ENCODE measurements at regions not wholly inside any gene's neighbourhood (a gene's known extent, or its start where the extent isn't known, plus 50 kb on each side); places are given as distances from the start of the nearest gene placed in this dataset.
"Not testable (repeated sequence)": the region's sequence is repeated elsewhere in the genome, so short reads cannot be mapped to it uniquely, and the experiment has no call there.

- no peaks in the 10 kb centered on the region for H3K36me3 ChIP-seq (ENCODE audit: control insufficient read depth, insufficient read depth, low read length)
- no peaks in the 10 kb centered on the region for H3K9me3 ChIP-seq (ENCODE audit: control insufficient read depth, low read length)
- H3K4me3 ChIP-seq (ENCODE audit: insufficient read depth, low read depth, low read length, poor library complexity, severe bottlenecking) = no peak overlapping the region
- H3K4me1 ChIP-seq (ENCODE audit: control insufficient read depth, insufficient read depth, low read length, poor library complexity, severe bottlenecking) = no peaks in the 10 kb centered on the region
- H3K27ac ChIP-seq (ENCODE audit: insufficient read depth, low read length, poor library complexity, severe bottlenecking) = no peak overlapping the region
- no peaks in the 10 kb centered on the region for H3K27me3 ChIP-seq (replicated peaks; ENCODE audit: control insufficient read depth, insufficient read depth, low read length, poor library complexity, severe bottlenecking)
- no peak for DNase-seq
Measured at GRCh38 chr5:62100201-62100600, 205.8 kb upstream of the KIF2A start.

GRCh38 chr5:62103863-62104262, 202.1 kb upstream of the KIF2A start:
- H3K4me1 ChIP-seq (ENCODE audit: control insufficient read depth, insufficient read depth, low read length, poor library complexity, severe bottlenecking); H3K36me3 ChIP-seq (ENCODE audit: control insufficient read depth, insufficient read depth, low read length); H3K9me3 ChIP-seq (ENCODE audit: control insufficient read depth, low read length); H3K27me3 ChIP-seq (replicated peaks; ENCODE audit: control insufficient read depth, insufficient read depth, low read length, poor library complexity, severe bottlenecking); DNase-seq; H3K4me3 ChIP-seq (ENCODE audit: insufficient read depth, low read depth, low read length, poor library complexity, severe bottlenecking); H3K27ac ChIP-seq (ENCODE audit: insufficient read depth, low read length, poor library complexity, severe bottlenecking): not testable (repeated sequence)

- no peak overlapping the region for H3K27ac ChIP-seq (ENCODE audit: insufficient read depth, low read length, poor library complexity, severe bottlenecking)
- no peaks in the 10 kb centered on the region for H3K4me1 ChIP-seq (ENCODE audit: control insufficient read depth, insufficient read depth, low read length, poor library complexity, severe bottlenecking)
- H3K36me3 ChIP-seq (ENCODE audit: control insufficient read depth, insufficient read depth, low read length) = no peaks in the 10 kb centered on the region
- no peak overlapping the region for H3K4me3 ChIP-seq (ENCODE audit: insufficient read depth, low read depth, low read length, poor library complexity, severe bottlenecking)
- no peak for DNase-seq
- no peaks in the 10 kb centered on the region for H3K9me3 ChIP-seq (ENCODE audit: control insufficient read depth, low read length)
- no peaks in the 10 kb centered on the region for H3K27me3 ChIP-seq (replicated peaks; ENCODE audit: control insufficient read depth, insufficient read depth, low read length, poor library complexity, severe bottlenecking)
Measured at GRCh38 chr5:62111428-62111827, 194.6 kb upstream of the KIF2A start.

- H3K4me3 ChIP-seq (ENCODE audit: insufficient read depth, low read depth, low read length, poor library complexity, severe bottlenecking) = no peak overlapping the region
- no peak overlapping the region for H3K27ac ChIP-seq (ENCODE audit: insufficient read depth, low read length, poor library complexity, severe bottlenecking)
- H3K27me3 ChIP-seq (replicated peaks; ENCODE audit: control insufficient read depth, insufficient read depth, low read length, poor library complexity, severe bottlenecking) = no peaks in the 10 kb centered on the region
- no peaks in the 10 kb centered on the region for H3K4me1 ChIP-seq (ENCODE audit: control insufficient read depth, insufficient read depth, low read length, poor library complexity, severe bottlenecking)
- DNase-seq = no peak
- H3K9me3 ChIP-seq (ENCODE audit: control insufficient read depth, low read length) = no peaks in the 10 kb centered on the region
- no peaks in the 10 kb centered on the region for H3K36me3 ChIP-seq (ENCODE audit: control insufficient read depth, insufficient read depth, low read length)
Measured at GRCh38 chr5:62112689-62113228, 193.2 kb upstream of the KIF2A start.

GRCh38 chr5:62115014-62115413, 191.0 kb upstream of the KIF2A start:
- Histone ChIP-seq H3K4me3 (ENCODE audit: insufficient read depth, low read depth, low read length, poor library complexity, severe bottlenecking) (no peak overlapping the region), H3K36me3 (ENCODE audit: control insufficient read depth, insufficient read depth, low read length) (no peaks in the 10 kb centered on the region), H3K27me3 (replicated peaks; ENCODE audit: control insufficient read depth, insufficient read depth, low read length, poor library complexity, severe bottlenecking) (no peaks in the 10 kb centered on the region), H3K27ac (ENCODE audit: insufficient read depth, low read length, poor library complexity, severe bottlenecking) (no peak overlapping the region), H3K9me3 (ENCODE audit: control insufficient read depth, low read length) (no peaks in the 10 kb centered on the region), H3K4me1 (ENCODE audit: control insufficient read depth, insufficient read depth, low read length, poor library complexity, severe bottlenecking) (no peaks in the 10 kb centered on the region)
- DNase-seq = no peak

GRCh38 chr5:62124266-62124665, 181.7 kb upstream of the KIF2A start:
- no peaks in the 10 kb centered on the region for H3K9me3 ChIP-seq (ENCODE audit: control insufficient read depth, low read length)
- H3K4me3 ChIP-seq (ENCODE audit: insufficient read depth, low read depth, low read length, poor library complexity, severe bottlenecking) = no peak overlapping the region
- DNase-seq = no peak
- no peaks in the 10 kb centered on the region for H3K36me3 ChIP-seq (ENCODE audit: control insufficient read depth, insufficient read depth, low read length)
- H3K27me3 ChIP-seq (replicated peaks; ENCODE audit: control insufficient read depth, insufficient read depth, low read length, poor library complexity, severe bottlenecking) = no peaks in the 10 kb centered on the region
- no peak overlapping the region for H3K27ac ChIP-seq (ENCODE audit: insufficient read depth, low read length, poor library complexity, severe bottlenecking)
- no peaks in the 10 kb centered on the region for H3K4me1 ChIP-seq (ENCODE audit: control insufficient read depth, insufficient read depth, low read length, poor library complexity, severe bottlenecking)

GRCh38 chr5:62126090-62126489, 179.9 kb upstream of the KIF2A start:
- no peak for DNase-seq
- Histone ChIP-seq H3K9me3 (ENCODE audit: control insufficient read depth, low read length) (no peaks in the 10 kb centered on the region), H3K36me3 (ENCODE audit: control insufficient read depth, insufficient read depth, low read length) (no peaks in the 10 kb centered on the region), H3K27me3 (replicated peaks; ENCODE audit: control insufficient read depth, insufficient read depth, low read length, poor library complexity, severe bottlenecking) (peaks cover 2% of the 10 kb centered on the region), H3K4me1 (ENCODE audit: control insufficient read depth, insufficient read depth, low read length, poor library complexity, severe bottlenecking) (no peaks in the 10 kb centered on the region), H3K27ac (ENCODE audit: insufficient read depth, low read length, poor library complexity, severe bottlenecking) (no peak overlapping the region), H3K4me3 (ENCODE audit: insufficient read depth, low read depth, low read length, poor library complexity, severe bottlenecking) (no peak overlapping the region)

GRCh38 chr5:62127098-62127736, 178.8 kb upstream of the KIF2A start:
- H3K27ac ChIP-seq (ENCODE audit: insufficient read depth, low read length, poor library complexity, severe bottlenecking) = no peak overlapping the region
- no peaks in the 10 kb centered on the region for H3K9me3 ChIP-seq (ENCODE audit: control insufficient read depth, low read length)
- peaks cover 2% of the 10 kb centered on the region for H3K27me3 ChIP-seq (replicated peaks; ENCODE audit: control insufficient read depth, insufficient read depth, low read length, poor library complexity, severe bottlenecking)
- no peak overlapping the region for H3K4me3 ChIP-seq (ENCODE audit: insufficient read depth, low read depth, low read length, poor library complexity, severe bottlenecking)
- no peaks in the 10 kb centered on the region for H3K36me3 ChIP-seq (ENCODE audit: control insufficient read depth, insufficient read depth, low read length)
- no peak for DNase-seq
- no peaks in the 10 kb centered on the region for H3K4me1 ChIP-seq (ENCODE audit: control insufficient read depth, insufficient read depth, low read length, poor library complexity, severe bottlenecking)

GRCh38 chr5:62130107-62130506, 175.9 kb upstream of the KIF2A start:
- H3K36me3 ChIP-seq (ENCODE audit: control insufficient read depth, insufficient read depth, low read length) = no peaks in the 10 kb centered on the region
- no peaks in the 10 kb centered on the region for H3K9me3 ChIP-seq (ENCODE audit: control insufficient read depth, low read length)
- H3K27ac ChIP-seq (ENCODE audit: insufficient read depth, low read length, poor library complexity, severe bottlenecking) = no peak overlapping the region
- peaks cover 2% of the 10 kb centered on the region for H3K27me3 ChIP-seq (replicated peaks; ENCODE audit: control insufficient read depth, insufficient read depth, low read length, poor library complexity, severe bottlenecking)
- H3K4me1 ChIP-seq (ENCODE audit: control insufficient read depth, insufficient read depth, low read length, poor library complexity, severe bottlenecking) = no peaks in the 10 kb centered on the region
- no peak for DNase-seq
- H3K4me3 ChIP-seq (ENCODE audit: insufficient read depth, low read depth, low read length, poor library complexity, severe bottlenecking) = no peak overlapping the region

- no peaks in the 10 kb centered on the region for H3K4me1 ChIP-seq (ENCODE audit: control insufficient read depth, insufficient read depth, low read length, poor library complexity, severe bottlenecking)
- H3K9me3 ChIP-seq (ENCODE audit: control insufficient read depth, low read length) = no peaks in the 10 kb centered on the region
- peaks cover 2% of the 10 kb centered on the region for H3K27me3 ChIP-seq (replicated peaks; ENCODE audit: control insufficient read depth, insufficient read depth, low read length, poor library complexity, severe bottlenecking)
- no peak for DNase-seq
- H3K27ac ChIP-seq (ENCODE audit: insufficient read depth, low read length, poor library complexity, severe bottlenecking) = no peak overlapping the region
- no peaks in the 10 kb centered on the region for H3K36me3 ChIP-seq (ENCODE audit: control insufficient read depth, insufficient read depth, low read length)
- H3K4me3 ChIP-seq (ENCODE audit: insufficient read depth, low read depth, low read length, poor library complexity, severe bottlenecking) = no peak overlapping the region
Measured at GRCh38 chr5:62132276-62132675, 173.7 kb upstream of the KIF2A start.

Data from effector memory CD4-positive, alpha-beta T cell (primary cell).